Mesenteric fat pad (tissue), 1 donor: ENCODE measurements at regions not wholly inside any gene's neighbourhood (a gene's known extent, or its start where the extent isn't known, plus 50 kb on each side); places are given as distances from the start of the nearest gene placed in this dataset.

Source experiments
- DNase-seq: peaks from one replicate; pipeline ENCODE4 v3.0.0-alpha.2; 2020; ENCODE audit warnings: low spot score
- donor health status: DM: yes; HTN: yes; CAD: no.

- no peak for DNase-seq
Observed at GRCh38 chr13:68173111-68173510, 943.0 kb upstream of the PCDH9 start.

GRCh38 chr13:68170961-68171360 lies 940.8 kb upstream of the PCDH9 start:
- DNase-seq = no peak

GRCh38 chr13:68168448-68168847 lies 938.3 kb upstream of the PCDH9 start:
- DNase-seq = no peak

- no peak for DNase-seq
Observed at GRCh38 chr13:68160466-68160865, 930.3 kb upstream of the PCDH9 start.

- no peak for DNase-seq
Observed at GRCh38 chr13:68152414-68152813, 922.3 kb upstream of the PCDH9 start.

GRCh38 chr13:68145852-68146251 lies 915.7 kb upstream of the PCDH9 start:
- DNase-seq = no peak

GRCh38 chr13:68128297-68128915 lies 898.3 kb upstream of the PCDH9 start:
- DNase-seq = no peak

GRCh38 chr13:68125087-68125480 lies 894.9 kb upstream of the PCDH9 start:
- DNase-seq = no peak

GRCh38 chr13:68124437-68125086 lies 894.4 kb upstream of the PCDH9 start:
- no peak for DNase-seq

GRCh38 chr13:68110178-68110768 lies 880.1 kb upstream of the PCDH9 start:
- DNase-seq = no peak

- no peak for DNase-seq
Observed at GRCh38 chr13:68107667-68108066, 877.5 kb upstream of the PCDH9 start.

- no peak for DNase-seq
Observed at GRCh38 chr13:68099631-68100030, 869.5 kb upstream of the PCDH9 start.

- DNase-seq = no peak
Observed at GRCh38 chr13:68081061-68081460, 850.9 kb upstream of the PCDH9 start.

GRCh38 chr13:68078874-68079273 lies 848.7 kb upstream of the PCDH9 start:
- DNase-seq = no peak

- no peak for DNase-seq
Observed at GRCh38 chr13:68078469-68078868, 848.3 kb upstream of the PCDH9 start.

GRCh38 chr13:68076046-68076445 lies 845.9 kb upstream of the PCDH9 start:
- no peak for DNase-seq

- DNase-seq = no peak
Observed at GRCh38 chr13:68066879-68067513, 836.9 kb upstream of the PCDH9 start.

GRCh38 chr13:68064001-68064770 lies 834.0 kb upstream of the PCDH9 start:
- DNase-seq = no peak

- no peak for DNase-seq
Observed at GRCh38 chr13:68063181-68063580, 833.0 kb upstream of the PCDH9 start.

GRCh38 chr13:68057836-68058235 lies 827.7 kb upstream of the PCDH9 start:
- DNase-seq = no peak

- DNase-seq = no peak
Observed at GRCh38 chr13:68056816-68057710, 826.9 kb upstream of the PCDH9 start.
